Ascending aorta (tissue), 2 donors: ENCODE measurements at regions not wholly inside any gene's neighbourhood (a gene's known extent, or its start where the extent isn't known, plus 50 kb on each side); places are given as distances from the start of the nearest gene placed in this dataset.

Experiments used
- DNase-seq, 2 donors: peaks; one replicate each; pipeline ENCODE4 v3.0.0-alpha.2; 2019; ENCODE audit warnings: low spot score in 2 of 2
- H3K27ac ChIP-seq, 2 donors: fragments of 200-600 bp; sonication (generic); one replicate each; pipeline ENCODE4 v1.5.1; 2016 to 2017; ENCODE audit warnings: mild to moderate bottlenecking in 1 of 2
- H3K27me3 ChIP-seq: fragments of 200-600 bp; sonication (generic); one replicate; pipeline ENCODE4 v1.5.1; 2017
- H3K36me3 ChIP-seq, 2 donors: fragments of 200-600 bp; sonication (generic); one replicate each; pipeline ENCODE4 v1.5.1; 2016
- H3K4me1 ChIP-seq, 2 donors: fragments of 200-600 bp; sonication (generic); one replicate each; pipeline ENCODE4 v1.5.1; 2016 to 2017; ENCODE audit warnings: mild to moderate bottlenecking in 1 of 2
- H3K4me3 ChIP-seq, 2 donors: fragments of 200-600 bp; sonication (generic); one replicate each; pipeline ENCODE4 v1.5.1; 2016 to 2017; ENCODE audit warnings: mild to moderate bottlenecking in 1 of 2
- H3K9me3 ChIP-seq, 2 donors: fragments of 200-600 bp; sonication (generic); one replicate each; pipeline ENCODE4 v1.5.1; 2016
- CTCF ChIP-seq, 3 experiments: fragments of 200-600 bp in 2 of 3; fragments of 450-650 bp in 1 of 3; sonication (generic) in 2 of 3; IDR thresholded peaks; one replicate each; pipeline ENCODE4 v1.5.1; 2016 to 2019; ENCODE audit warnings: antibody characterized with exemption in 3 of 3, mild to moderate bottlenecking in 1 of 3, moderate library complexity in 1 of 3
- intact Hi-C: fragments of 100-400 bp; cut with DNase I; formaldehyde crosslinking; loops from one replicate; pipeline ENCODE4 v1.15.1; 2023

- no peak for DNase-seq
- H3K9me3 ChIP-seq, result peaks cover 0 to 7% of the 10 kb centered on the region in 2 donors
- no peaks in the 10 kb centered on the region for H3K36me3 ChIP-seq
- intact Hi-C loops, result no loop called here
- no peaks in the 10 kb centered on the region for H3K27me3 ChIP-seq
- no peaks in the 10 kb centered on the region for H3K4me1 ChIP-seq
- no peak overlapping the region for H3K4me3 ChIP-seq
- no peak overlapping the region for H3K27ac ChIP-seq
- TF ChIP-seq CTCF (IDR thresholded peaks at IDR 0.05), result no peak
Observed at GRCh38 chr13:39803156-39803555, 147.7 kb downstream of the COG6 start.

GRCh38 chr13:39803851-39804250 is 148.4 kb downstream of the COG6 start:
- H3K4me3 ChIP-seq, result no peak overlapping the region
- no peaks in the 10 kb centered on the region for H3K27me3 ChIP-seq
- no peak for TF ChIP-seq CTCF (IDR thresholded peaks at IDR 0.05)
- H3K9me3 ChIP-seq, result peaks cover 0 to 7% of the 10 kb centered on the region in 2 donors
- intact Hi-C loops, result no loop called here
- H3K27ac ChIP-seq, result no peak overlapping the region
- H3K36me3 ChIP-seq, result no peaks in the 10 kb centered on the region
- no peaks in the 10 kb centered on the region for H3K4me1 ChIP-seq
- DNase-seq, result no peak

- Histone ChIP-seq H3K36me3 (no peaks in the 10 kb centered on the region), H3K27ac (no peak overlapping the region), H3K4me3 (no peak overlapping the region), H3K9me3 (peaks cover 0 to 7% of the 10 kb centered on the region in 2 donors), H3K27me3 (no peaks in the 10 kb centered on the region), H3K4me1 (no peaks in the 10 kb centered on the region)
- TF ChIP-seq CTCF (IDR thresholded peaks at IDR 0.05), result no peak
- DNase-seq, result no peak
- intact Hi-C loops, result no loop called here
Observed at GRCh38 chr13:39804332-39805210, 149.1 kb downstream of the COG6 start.

GRCh38 chr13:39809466-39809865 is 154.0 kb downstream of the COG6 start:
- Histone ChIP-seq H3K27ac (no peak overlapping the region), H3K4me3 (no peak overlapping the region), H3K4me1 (no peaks in the 10 kb centered on the region), H3K9me3 (no peaks in the 10 kb centered on the region), H3K36me3 (no peaks in the 10 kb centered on the region), H3K27me3 (no peaks in the 10 kb centered on the region)
- no peak for TF ChIP-seq CTCF (IDR thresholded peaks at IDR 0.05)
- DNase-seq, result no peak
- intact Hi-C loops, result no loop called here

GRCh38 chr13:39810091-39810877 is 154.8 kb downstream of the COG6 start:
- DNase-seq, result no peak
- no peak overlapping the region for H3K4me3 ChIP-seq
- no peaks in the 10 kb centered on the region for H3K4me1 ChIP-seq
- TF ChIP-seq CTCF (IDR thresholded peaks at IDR 0.05), result no peak
- no peaks in the 10 kb centered on the region for H3K9me3 ChIP-seq
- no peak overlapping the region for H3K27ac ChIP-seq
- H3K36me3 ChIP-seq, result no peaks in the 10 kb centered on the region
- intact Hi-C loops, result no loop called here
- H3K27me3 ChIP-seq, result no peaks in the 10 kb centered on the region
